ENCODE measurements at regions not wholly inside any gene's neighbourhood (a gene's known extent, or its start where the extent isn't known, plus 50 kb on each side); places are given as distances from the start of the nearest gene placed in this dataset.
"Not testable (repeated sequence)": the region's sequence is repeated elsewhere in the genome, so short reads cannot be mapped to it uniquely, and the experiment has no call there.

- H3K4me1 ChIP-seq; H3K4me3 ChIP-seq; DNase-seq; H3K9me3 ChIP-seq (replicated peaks); H3K36me3 ChIP-seq; H3K27me3 ChIP-seq; H3K27ac ChIP-seq: not testable (repeated sequence)
These were observed 292.9 kb downstream of the PRDM9 start for GRCh38 chr5:23800307-23800706.

GRCh38 chr5:23820765-23821471 lies 313.5 kb downstream of the PRDM9 start:
- H3K27me3 ChIP-seq = no peaks in the 10 kb centered on the region
- no peak overlapping the region for H3K27ac ChIP-seq
- no peaks in the 10 kb centered on the region for H3K9me3 ChIP-seq (replicated peaks)
- peak; percentile 5 to 52 for DNase-seq
- peaks cover 8% of the 10 kb centered on the region for H3K4me1 ChIP-seq
- no peak overlapping the region for H3K4me3 ChIP-seq
- H3K36me3 ChIP-seq = no peaks in the 10 kb centered on the region

- no peaks in the 10 kb centered on the region for H3K27me3 ChIP-seq
- no peak overlapping the region for H3K4me3 ChIP-seq
- DNase-seq = peak; percentile 69 to 81
- H3K9me3 ChIP-seq (replicated peaks) = no peaks in the 10 kb centered on the region
- H3K27ac ChIP-seq = peak overlapping the region; percentile 49
- peaks cover 8% of the 10 kb centered on the region for H3K4me1 ChIP-seq
- no peaks in the 10 kb centered on the region for H3K36me3 ChIP-seq
These were observed 316.1 kb downstream of the PRDM9 start for GRCh38 chr5:23823521-23823920.

- Histone ChIP-seq H3K27ac (no peak overlapping the region), H3K4me1 (peaks cover 8% of the 10 kb centered on the region), H3K36me3 (no peaks in the 10 kb centered on the region), H3K27me3 (no peaks in the 10 kb centered on the region), H3K9me3 (replicated peaks) (no peaks in the 10 kb centered on the region), H3K4me3 (no peak overlapping the region)
- DNase-seq = no peak
These were observed 317.8 kb downstream of the PRDM9 start for GRCh38 chr5:23825196-23825595.

GRCh38 chr5:23840083-23840482 lies 332.7 kb downstream of the PRDM9 start:
- Histone ChIP-seq H3K4me3 (no peak overlapping the region), H3K4me1 (no peaks in the 10 kb centered on the region), H3K9me3 (replicated peaks) (no peaks in the 10 kb centered on the region), H3K27me3 (no peaks in the 10 kb centered on the region), H3K27ac (no peak overlapping the region), H3K36me3 (no peaks in the 10 kb centered on the region)
- DNase-seq = no peak

GRCh38 chr5:23864786-23865185 lies 357.4 kb downstream of the PRDM9 start:
- Histone ChIP-seq H3K36me3 (no peaks in the 10 kb centered on the region), H3K4me1 (no peaks in the 10 kb centered on the region), H3K9me3 (replicated peaks) (no peaks in the 10 kb centered on the region), H3K4me3 (no peak overlapping the region), H3K27me3 (no peaks in the 10 kb centered on the region), H3K27ac (no peak overlapping the region)
- DNase-seq = no peak

- Histone ChIP-seq H3K36me3 (no peaks in the 10 kb centered on the region), H3K4me3 (no peak overlapping the region), H3K9me3 (replicated peaks) (no peaks in the 10 kb centered on the region), H3K27ac (no peak overlapping the region), H3K4me1 (no peaks in the 10 kb centered on the region), H3K27me3 (no peaks in the 10 kb centered on the region)
- DNase-seq = no peak
These were observed 370.4 kb downstream of the PRDM9 start for GRCh38 chr5:23877847-23878246.

- Histone ChIP-seq H3K4me1 (no peaks in the 10 kb centered on the region), H3K27ac (no peak overlapping the region), H3K4me3 (no peak overlapping the region), H3K9me3 (replicated peaks) (no peaks in the 10 kb centered on the region), H3K27me3 (no peaks in the 10 kb centered on the region), H3K36me3 (no peaks in the 10 kb centered on the region)
- DNase-seq = no peak
These were observed 377.1 kb downstream of the PRDM9 start for GRCh38 chr5:23884405-23885031.

- H3K36me3 ChIP-seq = no peaks in the 10 kb centered on the region
- no peak for DNase-seq
- no peak overlapping the region for H3K4me3 ChIP-seq
These were observed 386.2 kb downstream of the PRDM9 start for GRCh38 chr5:23893561-23893960.

GRCh38 chr5:23895614-23896013 lies 388.2 kb downstream of the PRDM9 start:
- no peaks in the 10 kb centered on the region for H3K4me1 ChIP-seq
- DNase-seq = no peak
- no peaks in the 10 kb centered on the region for H3K9me3 ChIP-seq (replicated peaks)
- H3K36me3 ChIP-seq = no peaks in the 10 kb centered on the region
- H3K27me3 ChIP-seq = no peaks in the 10 kb centered on the region
- H3K27ac ChIP-seq = no peak overlapping the region
- H3K4me3 ChIP-seq = no peak overlapping the region

More at GRCh38 chr5:23893561-23893960, 386.2 kb downstream of the PRDM9 start:
- H3K27me3 ChIP-seq = no peaks in the 10 kb centered on the region
- H3K27ac ChIP-seq = no peak overlapping the region
- H3K4me1 ChIP-seq = no peaks in the 10 kb centered on the region
- H3K9me3 ChIP-seq (replicated peaks) = no peaks in the 10 kb centered on the region

GRCh38 chr5:23930985-23931384 lies 423.6 kb downstream of the PRDM9 start:
- Histone ChIP-seq H3K36me3 (no peaks in the 10 kb centered on the region), H3K4me3 (no peak overlapping the region), H3K27me3 (no peaks in the 10 kb centered on the region), H3K9me3 (replicated peaks) (no peaks in the 10 kb centered on the region), H3K27ac (no peak overlapping the region), H3K4me1 (no peaks in the 10 kb centered on the region)
- DNase-seq = no peak

GRCh38 chr5:23951261-23951928 lies 444.0 kb downstream of the PRDM9 start:
- DNase-seq; H3K9me3 ChIP-seq (replicated peaks); H3K4me1 ChIP-seq; H3K4me3 ChIP-seq; H3K27ac ChIP-seq; H3K27me3 ChIP-seq; H3K36me3 ChIP-seq: not testable (repeated sequence)

- H3K36me3 ChIP-seq = no peaks in the 10 kb centered on the region
These were observed 456.0 kb downstream of the PRDM9 start for GRCh38 chr5:23963449-23963848.

GRCh38 chr5:23977365-23977764 lies 470.0 kb downstream of the PRDM9 start:
- H3K27ac ChIP-seq = no peak overlapping the region
- H3K4me1 ChIP-seq = no peaks in the 10 kb centered on the region
- no peak for DNase-seq
- no peaks in the 10 kb centered on the region for H3K27me3 ChIP-seq
- H3K4me3 ChIP-seq = no peak overlapping the region
- H3K9me3 ChIP-seq (replicated peaks) = no peaks in the 10 kb centered on the region
- no peaks in the 10 kb centered on the region for H3K36me3 ChIP-seq

More at GRCh38 chr5:23963449-23963848, 456.0 kb downstream of the PRDM9 start:
- Histone ChIP-seq H3K4me3 (no peak overlapping the region), H3K9me3 (replicated peaks) (no peaks in the 10 kb centered on the region), H3K4me1 (no peaks in the 10 kb centered on the region), H3K27me3 (no peaks in the 10 kb centered on the region), H3K27ac (no peak overlapping the region)
- no peak for DNase-seq

- no peak overlapping the region for H3K4me3 ChIP-seq
- no peaks in the 10 kb centered on the region for H3K27me3 ChIP-seq
- no peaks in the 10 kb centered on the region for H3K36me3 ChIP-seq
- DNase-seq = peak; percentile 32 to 68
- H3K4me1 ChIP-seq = no peaks in the 10 kb centered on the region
- no peak overlapping the region for H3K27ac ChIP-seq
- no peaks in the 10 kb centered on the region for H3K9me3 ChIP-seq (replicated peaks)
These were observed 470.6 kb downstream of the PRDM9 start for GRCh38 chr5:23977997-23978396.

Data from SJCRH30 (cell line).